Left kidney (tissue), 1 donor: ENCODE measurements at regions not wholly inside any gene's neighbourhood (a gene's known extent, or its start where the extent isn't known, plus 50 kb on each side); places are given as distances from the start of the nearest gene placed in this dataset.

ENCODE experiments used
- DNase-seq: peaks from one replicate; pipeline ENCODE4 v3.0.0-alpha.2; 2013

- no peak for DNase-seq
Measured at GRCh38 chr17:13353590-13353989, 248.1 kb downstream of the HS3ST3A1 start.

GRCh38 chr17:13352747-13353415 lies 248.8 kb downstream of the HS3ST3A1 start:
- no peak for DNase-seq

GRCh38 chr17:13351046-13351445 lies 250.7 kb downstream of the HS3ST3A1 start:
- DNase-seq = no peak

- DNase-seq = no peak
Measured at GRCh38 chr17:13350466-13350865, 251.3 kb downstream of the HS3ST3A1 start.

GRCh38 chr17:13346996-13347762 lies 254.6 kb downstream of the HS3ST3A1 start:
- no peak for DNase-seq

- DNase-seq = no peak
Measured at GRCh38 chr17:13346592-13346991, 255.1 kb downstream of the HS3ST3A1 start.

- DNase-seq = no peak
Measured at GRCh38 chr17:13346081-13346533, 255.6 kb downstream of the HS3ST3A1 start.

GRCh38 chr17:13338421-13338820 lies 263.3 kb downstream of the HS3ST3A1 start:
- no peak for DNase-seq

GRCh38 chr17:13337864-13338371 lies 263.8 kb downstream of the HS3ST3A1 start:
- DNase-seq = peak; percentile 66

- no peak for DNase-seq
Measured at GRCh38 chr17:13337151-13337550, 264.6 kb downstream of the HS3ST3A1 start.

GRCh38 chr17:13334374-13334773 lies 267.4 kb downstream of the HS3ST3A1 start:
- no peak for DNase-seq

- DNase-seq = no peak
Measured at GRCh38 chr17:13333661-13334060, 268.1 kb downstream of the HS3ST3A1 start.

GRCh38 chr17:13332207-13332606 lies 269.5 kb downstream of the HS3ST3A1 start:
- no peak for DNase-seq

GRCh38 chr17:13329421-13329820 lies 272.3 kb downstream of the HS3ST3A1 start:
- no peak for DNase-seq

GRCh38 chr17:13323990-13324389 lies 277.7 kb downstream of the HS3ST3A1 start:
- DNase-seq = no peak

- no peak for DNase-seq
Measured at GRCh38 chr17:13321951-13322701, 279.6 kb downstream of the HS3ST3A1 start.

GRCh38 chr17:13320046-13320785 lies 281.5 kb downstream of the HS3ST3A1 start:
- no peak for DNase-seq

- no peak for DNase-seq
Measured at GRCh38 chr17:13316657-13317056, 285.1 kb downstream of the HS3ST3A1 start.

GRCh38 chr17:13311306-13311705 lies 290.4 kb downstream of the HS3ST3A1 start:
- DNase-seq = no peak

- DNase-seq = no peak
Measured at GRCh38 chr17:13310858-13311257, 290.9 kb downstream of the HS3ST3A1 start.

GRCh38 chr17:13306310-13306962 lies 288.6 kb upstream of the ELAC2 start:
- DNase-seq = peak; percentile 41
